Bronchial epithelial cell (primary cell): ENCODE measurements at regions not wholly inside any gene's neighbourhood (a gene's known extent, or its start where the extent isn't known, plus 50 kb on each side); places are given as distances from the start of the nearest gene placed in this dataset.

Experiments
- DNase-seq: peaks from one replicate; pipeline ENCODE4 v3.0.0-alpha.2; 2010; ENCODE audit warnings: low read depth
- FAIRE-seq: peaks from 2 replicates; lab custom pipeline; 2011; peaks lifted over from hg19 to GRCh38; lab: Jason Lieb, UNC
- H3K27me3 ChIP-seq: 2 replicates; pipeline ENCODE4 v1.5.1; 2011; ENCODE audit warnings: low read length; ENCODE audit not compliant: control insufficient read depth, insufficient read depth
- H3K36me3 ChIP-seq: 2 replicates; pipeline ENCODE4 v1.5.1; 2011; ENCODE audit warnings: low read length; ENCODE audit not compliant: control insufficient read depth, insufficient read depth
- H3K4me3 ChIP-seq: 2 replicates; pipeline ENCODE4 v1.5.1; 2011; ENCODE audit warnings: mild to moderate bottlenecking, low read depth, low read length, control low read depth
- CTCF ChIP-seq: IDR thresholded peaks from 2 replicates; pipeline ENCODE4 v1.5.1; 2011; ENCODE audit warnings: mild to moderate bottlenecking, moderate library complexity, low read length, control low read depth, inconsistent platforms; ENCODE audit not compliant: insufficient read depth, severe bottlenecking

GRCh38 chr18:77608807-77609206 is 359.2 kb downstream of the GALR1 start:
- no peak for TF ChIP-seq CTCF
- DNase-seq (no peak), FAIRE-seq (no peak)
- H3K4me3 ChIP-seq = no peak overlapping the region
- H3K36me3 ChIP-seq = no peaks in the 10 kb centered on the region
- H3K27me3 ChIP-seq = no peaks in the 10 kb centered on the region

- H3K36me3 ChIP-seq = no peaks in the 10 kb centered on the region
- FAIRE-seq = no peak
- TF ChIP-seq CTCF = no peak
- DNase-seq = no peak
- no peak overlapping the region for H3K4me3 ChIP-seq
- H3K27me3 ChIP-seq = no peaks in the 10 kb centered on the region
These were observed 368.0 kb downstream of the GALR1 start for GRCh38 chr18:77617694-77618093.

GRCh38 chr18:77619525-77619924 is 369.9 kb downstream of the GALR1 start:
- no peaks in the 10 kb centered on the region for H3K27me3 ChIP-seq
- TF ChIP-seq CTCF = no peak
- FAIRE-seq (no peak), DNase-seq (no peak)
- no peaks in the 10 kb centered on the region for H3K36me3 ChIP-seq
- no peak overlapping the region for H3K4me3 ChIP-seq

- FAIRE-seq = no peak
- H3K4me3 ChIP-seq = no peak overlapping the region
- no peaks in the 10 kb centered on the region for H3K36me3 ChIP-seq
- no peaks in the 10 kb centered on the region for H3K27me3 ChIP-seq
- no peak for DNase-seq
- TF ChIP-seq CTCF = no peak
These were observed 372.5 kb downstream of the GALR1 start for GRCh38 chr18:77622009-77622692.

- H3K4me3 ChIP-seq = no peak overlapping the region
- TF ChIP-seq CTCF = no peak
These were observed 383.1 kb downstream of the GALR1 start for GRCh38 chr18:77632758-77633157.

GRCh38 chr18:77634494-77634893 is 384.8 kb downstream of the GALR1 start:
- TF ChIP-seq CTCF = no peak
- H3K27me3 ChIP-seq = no peaks in the 10 kb centered on the region
- FAIRE-seq (no peak), DNase-seq (no peak)
- no peak overlapping the region for H3K4me3 ChIP-seq
- H3K36me3 ChIP-seq = no peaks in the 10 kb centered on the region

More at GRCh38 chr18:77632758-77633157, 383.1 kb downstream of the GALR1 start:
- no peak for DNase-seq
- no peaks in the 10 kb centered on the region for H3K27me3 ChIP-seq
- FAIRE-seq = no peak
- no peaks in the 10 kb centered on the region for H3K36me3 ChIP-seq
